ENCODE measurements at regions not wholly inside any gene's neighbourhood (a gene's known extent, or its start where the extent isn't known, plus 50 kb on each side); places are given as distances from the start of the nearest gene placed in this dataset.
"Not testable (repeated sequence)": the region's sequence is repeated elsewhere in the genome, so short reads cannot be mapped to it uniquely, and the experiment has no call there.

- H3K9me3 Mint-ChIP-seq: no peaks in the 10 kb centered on the region
- ATAC-seq (replicated peaks in 1 of 2) (no peak), DNase-seq (no peak)
- H3K4me1 Mint-ChIP-seq (ENCODE audit: low read depth): no peaks in the 10 kb centered on the region
- no peak overlapping the region for H3K4me3 Mint-ChIP-seq
- H3K36me3 Mint-ChIP-seq (ENCODE audit: insufficient read depth in 2 of 2): no peaks in the 10 kb centered on the region
- peaks cover 22% of the 10 kb centered on the region for H3K27me3 Mint-ChIP-seq (ENCODE audit: low read depth)
- H3K27ac Mint-ChIP-seq: no peak overlapping the region
Observed at GRCh38 chr7:155234950-155235789, 62.5 kb upstream of the INSIG1 start.

- ATAC-seq (replicated peaks in 1 of 2) (no peak), DNase-seq (no peak)
- Mint-ChIP-seq H3K36me3 (ENCODE audit: insufficient read depth in 2 of 2) (no peaks in the 10 kb centered on the region), H3K4me3 (no peak overlapping the region), H3K27ac (no peak overlapping the region), H3K9me3 (no peaks in the 10 kb centered on the region), H3K4me1 (ENCODE audit: low read depth) (no peaks in the 10 kb centered on the region), H3K27me3 (ENCODE audit: low read depth) (peaks cover 28% of the 10 kb centered on the region)
Observed at GRCh38 chr7:155236386-155236785, 61.3 kb upstream of the INSIG1 start.

GRCh38 chr7:155237297-155237696 lies 60.4 kb upstream of the INSIG1 start:
- ATAC-seq (replicated peaks in 1 of 2) (no peak), DNase-seq (no peak)
- H3K4me1 Mint-ChIP-seq (ENCODE audit: low read depth): no peaks in the 10 kb centered on the region
- no peaks in the 10 kb centered on the region for H3K36me3 Mint-ChIP-seq (ENCODE audit: insufficient read depth in 2 of 2)
- no peaks in the 10 kb centered on the region for H3K9me3 Mint-ChIP-seq
- no peak overlapping the region for H3K4me3 Mint-ChIP-seq
- H3K27me3 Mint-ChIP-seq (ENCODE audit: low read depth): peaks cover 36% of the 10 kb centered on the region
- H3K27ac Mint-ChIP-seq: no peak overlapping the region

DNA sequence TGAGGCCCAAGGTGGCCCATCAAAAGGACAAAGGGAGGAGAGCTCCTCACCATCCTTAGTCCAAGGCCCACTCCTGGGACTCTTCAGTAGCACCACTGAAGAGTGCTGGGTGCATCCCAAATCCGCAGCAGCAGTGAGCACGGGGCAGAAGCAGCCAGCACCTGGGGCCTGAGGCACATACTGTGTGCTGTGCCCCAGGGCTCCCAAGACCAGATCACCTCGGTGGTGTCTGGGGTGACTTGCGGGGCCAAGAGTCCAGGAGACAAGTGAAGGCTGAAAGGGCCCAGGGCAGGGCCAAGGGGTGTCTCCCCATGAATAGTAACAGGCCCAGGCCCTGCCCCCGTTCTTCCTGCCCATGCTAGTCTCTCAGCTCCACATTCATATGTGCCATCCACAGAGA lies 59.9 kb upstream of the INSIG1 start:
- Mint-ChIP-seq H3K4me1 (ENCODE audit: low read depth) (no peaks in the 10 kb centered on the region), H3K27me3 (ENCODE audit: low read depth) (peaks cover 40% of the 10 kb centered on the region), H3K36me3 (ENCODE audit: insufficient read depth in 2 of 2) (no peaks in the 10 kb centered on the region), H3K4me3 (no peak overlapping the region), H3K27ac (no peak overlapping the region), H3K9me3 (no peaks in the 10 kb centered on the region)
- DNase-seq: no peak
- no peak for ATAC-seq (replicated peaks in 1 of 2)

DNA sequence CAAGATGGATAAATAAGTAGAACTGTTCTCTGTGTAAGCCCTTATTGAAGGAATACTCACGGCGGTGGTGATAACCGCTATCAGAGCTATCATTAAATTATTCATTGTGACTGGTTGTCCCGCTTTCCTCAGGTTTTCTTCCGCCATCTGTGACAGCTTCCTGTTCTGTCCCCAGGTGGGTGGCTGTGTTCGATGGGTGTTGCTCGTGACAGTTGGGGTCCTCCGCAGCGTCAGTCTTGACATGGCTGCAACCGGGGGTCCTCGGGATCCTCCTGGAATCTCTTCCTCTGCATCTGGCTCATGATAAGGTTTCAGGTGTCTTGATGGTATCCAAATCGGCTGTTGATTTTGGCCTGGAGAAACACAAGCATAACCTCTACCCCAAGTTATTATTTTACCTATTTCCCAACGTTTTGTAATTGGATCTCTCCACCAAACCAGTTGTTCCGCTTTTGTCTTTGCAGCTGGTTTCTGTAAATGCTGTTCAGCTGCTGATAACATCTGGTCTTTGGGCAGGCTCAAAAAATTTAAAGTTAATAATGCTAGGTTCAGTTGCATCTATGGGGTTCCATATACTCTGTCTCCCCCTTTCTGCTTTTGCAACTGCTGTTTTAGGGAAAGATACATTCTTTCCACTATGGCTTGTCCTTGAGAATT lies 58.1 kb upstream of the INSIG1 start:
- not testable (repeated sequence) for H3K4me1 Mint-ChIP-seq (ENCODE audit: low read depth); DNase-seq; H3K36me3 Mint-ChIP-seq (ENCODE audit: insufficient read depth in 2 of 2); H3K4me3 Mint-ChIP-seq; ATAC-seq (replicated peaks in 1 of 2); H3K27ac Mint-ChIP-seq; H3K9me3 Mint-ChIP-seq
- peaks cover 41% of the 10 kb centered on the region for H3K27me3 Mint-ChIP-seq (ENCODE audit: low read depth)

DNA sequence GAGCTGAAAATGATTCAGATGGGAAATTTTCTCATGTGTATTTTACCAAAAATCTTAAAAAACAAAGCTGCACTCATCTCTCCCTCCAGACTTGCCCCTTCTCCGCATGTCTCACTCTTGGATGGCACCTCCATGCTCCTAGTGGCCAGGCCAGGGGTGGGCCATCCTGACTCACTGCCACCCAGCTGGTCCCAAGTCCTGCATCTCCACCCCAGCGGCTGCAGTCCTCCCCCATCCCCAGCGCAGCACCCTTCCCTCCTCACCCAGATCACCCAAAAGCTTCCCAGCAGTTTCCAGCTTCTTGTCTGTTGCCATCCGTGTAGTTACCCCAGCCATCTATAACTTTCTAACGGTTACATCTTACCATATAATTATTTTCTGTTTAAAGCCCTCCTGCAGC lies 53.0 kb upstream of the INSIG1 start:
- Mint-ChIP-seq H3K36me3 (ENCODE audit: insufficient read depth in 2 of 2) (no peaks in the 10 kb centered on the region), H3K4me1 (ENCODE audit: low read depth) (peaks cover 16% of the 10 kb centered on the region), H3K27ac (no peak overlapping the region), H3K27me3 (ENCODE audit: low read depth) (peaks cover 23% of the 10 kb centered on the region), H3K4me3 (no peak overlapping the region), H3K9me3 (peaks cover 0 to 3% of the 10 kb centered on the region in 2 donors)
- ATAC-seq (replicated peaks in 1 of 2): peak in 1 of 2 donors; percentile 50
- no peak for DNase-seq

- Mint-ChIP-seq H3K4me1 (ENCODE audit: low read depth) (peaks cover 16% of the 10 kb centered on the region), H3K27ac (no peak overlapping the region)
Observed at GRCh38 chr7:155247479-155248365, 50.0 kb upstream of the INSIG1 start.

More at GRCh38 chr7:155247479-155248365, 50.0 kb upstream of the INSIG1 start:
- ATAC-seq (replicated peaks in 1 of 2) (no peak), DNase-seq (no peak)
- Mint-ChIP-seq H3K4me3 (no peak overlapping the region), H3K9me3 (peaks cover 0 to 3% of the 10 kb centered on the region in 2 donors), H3K36me3 (ENCODE audit: insufficient read depth in 2 of 2) (no peaks in the 10 kb centered on the region), H3K27me3 (ENCODE audit: low read depth) (peaks cover 19% of the 10 kb centered on the region)

Measured in activated T-cell treated with anti-CD3 and anti-CD28 coated beads, Interleukin-2, amount 50 U/mL, for 72 hours (primary cell).